ENCODE measurements at regions not wholly inside any gene's neighbourhood (a gene's known extent, or its start where the extent isn't known, plus 50 kb on each side); places are given as distances from the start of the nearest gene placed in this dataset.

- no peak for DNase-seq
Measured at GRCh38 chr6:124877468-124877867, 84.8 kb upstream of the RNF217 start.

GRCh38 chr6:124879110-124879991, 82.9 kb upstream of the RNF217 start:
- DNase-seq = no peak

- no peak for DNase-seq
Measured at GRCh38 chr6:124879992-124880355, 82.3 kb upstream of the RNF217 start.

- peak in 1 of 2 experiments; percentile 2 for DNase-seq
Measured at GRCh38 chr6:124881898-124882578, 80.2 kb upstream of the RNF217 start.

- DNase-seq = no peak
Measured at GRCh38 chr6:124882579-124883393, 79.5 kb upstream of the RNF217 start.

GRCh38 chr6:124885171-124885570, 77.1 kb upstream of the RNF217 start:
- DNase-seq = no peak

- no peak for DNase-seq
Measured at GRCh38 chr6:124887872-124888580, 74.2 kb upstream of the RNF217 start.

GRCh38 chr6:124888581-124889371, 73.5 kb upstream of the RNF217 start:
- DNase-seq = peak; percentile 45 to 66

- DNase-seq = no peak
Measured at GRCh38 chr6:124901084-124901483, 61.2 kb upstream of the RNF217 start.

- no peak for DNase-seq
Measured at GRCh38 chr6:124903797-124904196, 58.4 kb upstream of the RNF217 start.

GRCh38 chr6:124907596-124907995, 54.6 kb upstream of the RNF217 start:
- no peak for DNase-seq
